ENCODE measurements at regions not wholly inside any gene's neighbourhood (a gene's known extent, or its start where the extent isn't known, plus 50 kb on each side); places are given as distances from the start of the nearest gene placed in this dataset.

DNA sequence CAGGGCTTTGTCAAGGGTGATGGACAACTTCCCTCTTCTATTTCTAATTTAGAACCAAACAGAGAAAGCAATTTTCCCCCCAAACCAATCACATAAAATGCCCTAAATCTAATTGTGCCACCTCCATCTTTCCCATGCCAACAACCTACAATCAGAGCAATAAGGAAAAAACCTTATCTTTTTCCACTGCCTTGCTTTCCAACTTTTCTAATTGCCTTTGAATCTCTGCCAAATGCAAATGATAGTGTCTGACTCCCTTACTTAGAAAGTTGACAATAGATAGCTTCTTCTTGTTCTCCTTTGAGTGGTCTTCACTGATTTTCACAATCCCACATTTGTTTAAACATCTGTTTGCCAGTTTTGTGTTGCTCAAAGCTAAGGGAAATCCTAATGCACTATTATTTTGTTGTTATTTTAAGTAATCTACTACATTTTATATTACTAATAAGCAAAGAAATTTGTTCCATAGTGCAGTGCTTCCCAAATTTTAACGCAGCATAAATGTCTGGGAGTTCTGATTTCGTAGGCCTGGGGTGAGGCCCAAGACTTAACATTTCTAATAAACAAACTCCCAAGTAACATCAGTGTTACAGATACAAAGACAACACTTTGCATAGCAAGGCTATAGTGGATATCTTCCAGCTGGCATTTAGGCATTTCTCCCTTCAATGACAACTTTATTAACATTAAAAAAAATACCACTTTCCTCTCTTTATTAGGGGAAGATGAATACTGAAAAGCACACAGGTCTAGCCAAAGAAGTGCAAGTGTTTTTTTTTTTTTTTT, 696.3 kb upstream of the USP15 start:
- TF ChIP-seq, protein P1, sequence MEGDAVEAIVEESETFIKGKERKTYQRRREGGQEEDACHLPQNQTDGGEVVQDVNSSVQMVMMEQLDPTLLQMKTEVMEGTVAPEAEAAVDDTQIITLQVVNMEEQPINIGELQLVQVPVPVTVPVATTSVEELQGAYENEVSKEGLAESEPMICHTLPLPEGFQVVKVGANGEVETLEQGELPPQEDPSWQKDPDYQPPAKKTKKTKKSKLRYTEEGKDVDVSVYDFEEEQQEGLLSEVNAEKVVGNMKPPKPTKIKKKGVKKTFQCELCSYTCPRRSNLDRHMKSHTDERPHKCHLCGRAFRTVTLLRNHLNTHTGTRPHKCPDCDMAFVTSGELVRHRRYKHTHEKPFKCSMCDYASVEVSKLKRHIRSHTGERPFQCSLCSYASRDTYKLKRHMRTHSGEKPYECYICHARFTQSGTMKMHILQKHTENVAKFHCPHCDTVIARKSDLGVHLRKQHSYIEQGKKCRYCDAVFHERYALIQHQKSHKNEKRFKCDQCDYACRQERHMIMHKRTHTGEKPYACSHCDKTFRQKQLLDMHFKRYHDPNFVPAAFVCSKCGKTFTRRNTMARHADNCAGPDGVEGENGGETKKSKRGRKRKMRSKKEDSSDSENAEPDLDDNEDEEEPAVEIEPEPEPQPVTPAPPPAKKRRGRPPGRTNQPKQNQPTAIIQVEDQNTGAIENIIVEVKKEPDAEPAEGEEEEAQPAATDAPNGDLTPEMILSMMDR (optimal IDR thresholded peaks at IDR 0.05 in 1 of 3, IDR thresholded peaks at IDR 0.05 in 1 of 3, conservative IDR thresholded peaks at IDR 0.05 in 1 of 3; ENCODE audit: extremely low read depth in 1 of 3, insufficient read depth in 2 of 3, low read length in 3 of 3): no peak
- no peak for TF ChIP-seq EZH2 (IDR thresholded peaks at IDR 0.05; ENCODE audit: low read length)
